ENCODE measurements at regions not wholly inside any gene's neighbourhood (a gene's known extent, or its start where the extent isn't known, plus 50 kb on each side); places are given as distances from the start of the nearest gene placed in this dataset.

GRCh38 chr1:164971921-164972415 is 384.5 kb downstream of the LMX1A start:
- TF ChIP-seq CTCF (conservative IDR thresholded peaks at IDR 0.05 in 1 of 2, IDR thresholded peaks at IDR 0.05 in 1 of 2; ENCODE audit: extremely low read depth in 1 of 2, insufficient read depth in 1 of 2, low read depth in 1 of 2, low read length in 2 of 2) (no peak), EZH2 (IDR thresholded peaks at IDR 0.05; ENCODE audit: borderline replicate concordance, low read length) (no peak)

Measured in mammary epithelial cell (primary cell).